Medulla oblongata (tissue), 1 donor: ENCODE measurements at regions not wholly inside any gene's neighbourhood (a gene's known extent, or its start where the extent isn't known, plus 50 kb on each side); places are given as distances from the start of the nearest gene placed in this dataset.
"Not testable (repeated sequence)": the region's sequence is repeated elsewhere in the genome, so short reads cannot be mapped to it uniquely, and the experiment has no call there.

Experiments used
- DNase-seq: peaks from one replicate; pipeline ENCODE4 v3.0.0-alpha.2; 2015; ENCODE audit errors: extremely low spot score

DNA sequence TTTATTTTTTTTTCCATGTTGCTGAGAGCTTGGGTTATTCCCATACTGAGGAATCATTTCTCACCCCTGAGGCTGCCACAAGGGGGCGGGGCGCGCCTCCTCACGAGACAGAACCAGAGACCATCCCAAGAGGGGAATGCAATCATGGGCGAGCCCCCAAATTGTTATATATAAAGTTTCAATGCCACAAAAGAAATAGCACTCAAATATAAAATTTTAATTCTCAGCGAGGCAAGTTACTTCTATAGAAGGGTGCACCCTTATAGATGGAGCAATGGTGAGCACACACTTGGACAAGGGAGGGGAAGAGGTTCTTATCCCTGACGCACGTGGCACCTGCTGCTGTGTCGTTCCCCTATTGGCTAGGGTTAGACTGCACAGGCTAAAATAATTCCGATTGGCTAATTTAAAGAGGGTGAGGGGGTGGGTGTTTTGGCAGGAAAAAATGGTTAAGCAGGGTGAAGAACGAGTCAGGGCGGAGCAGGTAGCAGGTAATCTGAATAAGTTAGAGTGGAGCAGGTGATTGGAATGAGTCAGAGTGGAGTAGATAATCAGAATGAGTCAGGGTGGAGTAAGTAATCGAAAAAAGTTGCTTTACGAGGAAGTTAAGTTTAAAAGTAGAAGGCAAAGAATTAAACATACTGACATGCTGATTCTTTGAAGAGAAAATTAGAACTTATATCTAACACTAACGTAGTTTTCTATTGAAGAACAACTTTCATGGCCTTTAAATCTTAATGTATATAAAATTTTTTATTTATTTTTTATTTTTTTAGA is 177.5 kb downstream of the MTCL1 start:
- no peak for DNase-seq

DNA sequence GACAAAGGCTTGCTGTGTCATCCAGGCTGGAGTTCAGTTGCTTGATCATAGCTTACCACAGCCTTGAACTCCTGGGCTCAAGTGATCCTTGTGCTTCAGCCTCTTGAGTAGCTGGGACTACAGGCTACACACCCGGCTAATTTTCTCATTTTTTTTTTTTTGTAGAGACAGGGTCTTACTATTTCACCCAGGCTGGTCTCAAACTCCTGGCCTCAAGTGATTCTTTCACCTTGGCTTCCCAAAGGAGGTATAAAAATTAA is 178.0 kb downstream of the MTCL1 start:
- DNase-seq = no peak

DNA sequence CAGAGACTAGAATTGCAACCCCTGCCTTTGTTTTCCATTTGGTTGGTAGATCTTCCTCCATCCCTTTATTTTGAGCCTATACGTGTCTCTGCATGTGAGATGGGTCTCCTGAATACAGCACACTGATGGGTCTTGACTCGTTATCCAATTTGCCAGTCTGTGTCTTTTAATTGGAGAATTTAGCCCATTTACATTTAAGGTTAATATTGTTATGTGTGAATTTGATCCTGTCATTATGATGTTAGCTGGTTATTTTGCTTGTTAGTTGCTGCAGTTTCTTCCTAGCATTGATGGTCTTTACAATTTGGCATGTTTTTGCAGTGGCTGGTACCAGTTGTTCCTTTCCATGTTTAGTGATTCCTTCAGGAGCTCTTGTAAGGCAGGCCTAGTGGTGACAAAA is 182.5 kb downstream of the MTCL1 start:
- DNase-seq = not testable (repeated sequence)

DNA sequence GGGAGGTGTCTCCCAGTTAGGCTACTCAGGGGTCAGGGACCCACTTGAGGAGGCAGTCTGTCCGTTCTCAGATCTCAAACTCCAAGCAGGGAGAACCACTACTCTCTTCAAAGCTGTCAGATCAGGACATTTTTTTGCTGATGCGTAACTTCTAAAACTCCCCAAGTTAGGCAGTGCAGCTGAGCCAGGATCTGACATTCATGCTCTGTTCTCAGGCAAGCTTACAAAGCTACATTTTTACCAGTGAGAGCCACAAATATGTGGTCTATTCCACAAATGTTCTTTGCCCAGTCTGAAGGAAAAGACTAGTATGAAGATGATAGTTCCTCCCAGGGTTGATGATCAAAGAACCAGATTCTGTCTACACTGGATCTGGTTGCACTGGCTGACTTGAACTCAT is 184.1 kb downstream of the MTCL1 start:
- no peak for DNase-seq

DNA sequence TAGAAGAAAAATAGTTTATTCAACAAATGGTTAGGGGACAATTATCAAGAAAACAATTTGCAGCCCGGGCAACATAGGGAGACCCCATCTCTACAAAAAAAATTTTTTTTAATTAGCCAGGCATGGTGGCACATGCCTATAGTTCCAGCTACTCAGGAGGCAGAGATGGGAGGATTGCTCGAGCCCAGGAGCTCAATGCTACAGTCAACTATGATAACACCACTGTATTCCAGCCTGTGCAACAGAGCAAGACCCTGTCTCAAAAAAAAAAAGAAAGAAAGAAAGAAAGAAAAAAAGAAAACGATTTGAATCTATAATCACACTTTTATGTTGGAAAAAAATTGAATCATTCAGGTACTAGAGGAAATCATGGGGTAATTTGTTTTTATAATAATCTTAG is 185.1 kb downstream of the MTCL1 start:
- DNase-seq = not testable (repeated sequence)

DNA sequence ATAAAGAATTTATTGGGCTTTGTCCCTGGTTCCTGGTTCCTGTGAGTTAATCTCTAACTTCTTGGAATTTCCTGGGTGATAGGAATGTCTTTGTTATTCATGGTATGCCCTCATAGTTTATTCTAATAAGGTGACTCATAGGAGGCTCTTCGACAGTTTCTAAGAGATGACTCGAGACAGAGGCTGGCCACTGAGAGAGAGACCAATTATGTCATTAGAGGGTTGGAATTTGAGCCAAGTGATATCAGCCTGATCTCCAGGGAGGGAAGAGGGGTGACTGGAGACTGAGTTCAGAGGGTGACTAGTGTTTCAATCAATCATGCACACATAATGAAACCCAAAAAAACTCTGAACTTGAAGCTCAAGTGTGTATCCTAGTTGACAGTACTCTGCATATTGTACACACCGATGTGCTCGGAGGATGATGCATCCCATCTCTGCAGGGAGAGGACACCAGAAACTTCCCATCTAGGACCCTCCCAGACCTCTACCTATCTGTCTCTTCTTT is 185.7 kb downstream of the MTCL1 start:
- no peak for DNase-seq

DNA sequence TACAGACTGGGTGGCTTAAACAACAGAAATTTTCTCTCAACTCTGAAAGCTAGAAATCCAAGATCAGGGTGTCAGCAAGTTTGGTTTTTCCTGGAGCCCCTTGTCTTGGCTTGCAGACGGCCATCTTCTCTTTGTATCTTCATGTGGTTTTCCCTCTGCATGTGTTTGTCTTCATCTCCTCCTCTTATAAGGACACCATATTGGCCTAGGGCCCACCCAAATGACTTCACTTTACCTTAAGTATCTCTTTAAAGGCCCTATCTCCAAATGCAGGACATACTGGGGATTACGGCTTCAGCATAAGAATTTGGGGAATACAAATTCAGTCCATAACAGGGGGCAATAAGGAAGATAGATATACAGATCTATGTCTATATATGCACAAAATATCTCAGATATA is 187.9 kb downstream of the MTCL1 start:
- no peak for DNase-seq

DNA sequence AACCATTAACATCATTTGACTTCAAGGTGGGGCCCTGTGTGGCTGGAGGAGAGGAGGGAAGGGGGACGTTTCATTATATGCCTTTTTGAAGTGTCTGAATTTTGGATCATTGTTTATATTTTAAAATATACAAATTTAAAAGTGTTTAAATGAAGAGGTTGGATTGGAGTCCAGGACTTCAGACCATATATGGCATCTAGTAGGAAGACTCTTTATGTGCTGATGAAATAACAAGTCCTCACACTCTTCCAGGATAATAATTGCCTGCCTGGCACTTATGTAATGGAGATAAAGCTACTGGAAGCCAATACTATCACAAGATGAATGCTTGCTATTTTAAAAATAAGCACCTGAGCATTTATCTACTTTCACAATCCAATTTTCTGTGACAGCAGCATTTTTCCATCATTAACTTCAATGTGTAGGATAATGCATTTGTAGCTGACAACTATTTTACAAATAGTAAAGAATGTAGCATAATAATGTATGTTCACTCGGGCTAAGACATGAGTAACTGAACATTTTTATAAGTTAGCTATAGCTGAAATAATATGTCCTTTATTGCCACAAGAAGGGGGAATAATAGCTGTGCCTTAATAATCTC is 188.4 kb downstream of the MTCL1 start:
- no peak for DNase-seq

DNA sequence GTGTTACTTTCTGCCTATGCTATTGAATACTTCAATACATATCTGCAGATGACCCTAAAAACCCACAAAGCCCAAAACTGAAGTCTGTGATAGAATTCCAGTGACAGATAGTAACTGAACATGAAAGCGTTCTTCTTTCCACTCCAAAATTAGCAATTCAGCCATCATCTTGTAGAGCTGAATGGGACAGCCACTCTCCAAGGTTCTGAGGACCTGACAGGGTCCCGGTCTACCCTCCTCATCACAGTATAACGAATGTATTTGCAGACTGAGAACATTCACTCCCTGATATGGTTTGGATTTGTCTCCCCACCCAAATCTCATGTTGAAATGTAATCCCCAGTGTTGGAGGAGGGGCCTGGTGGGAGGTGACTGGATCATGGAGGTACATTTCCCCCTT is 189.5 kb downstream of the MTCL1 start:
- no peak for DNase-seq

DNA sequence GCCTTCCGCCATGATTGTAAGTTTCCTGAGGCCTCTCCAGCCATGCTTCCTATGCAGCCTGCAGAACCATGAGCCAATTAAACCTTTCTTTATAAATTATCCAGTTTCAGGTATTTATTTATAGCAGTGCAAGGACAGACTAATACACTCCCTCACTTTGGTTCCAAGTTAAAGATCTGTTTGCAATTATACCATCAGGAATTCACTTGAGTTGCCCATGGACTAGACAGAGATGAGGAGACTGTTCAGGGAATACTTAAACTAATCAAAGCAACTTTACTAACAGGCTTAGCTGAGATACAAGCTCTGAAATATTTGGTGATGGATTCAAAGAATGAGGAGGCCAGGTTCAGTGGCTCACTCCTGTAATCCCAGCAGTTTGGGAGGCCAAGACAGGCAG is 190.0 kb downstream of the MTCL1 start:
- DNase-seq = no peak

DNA sequence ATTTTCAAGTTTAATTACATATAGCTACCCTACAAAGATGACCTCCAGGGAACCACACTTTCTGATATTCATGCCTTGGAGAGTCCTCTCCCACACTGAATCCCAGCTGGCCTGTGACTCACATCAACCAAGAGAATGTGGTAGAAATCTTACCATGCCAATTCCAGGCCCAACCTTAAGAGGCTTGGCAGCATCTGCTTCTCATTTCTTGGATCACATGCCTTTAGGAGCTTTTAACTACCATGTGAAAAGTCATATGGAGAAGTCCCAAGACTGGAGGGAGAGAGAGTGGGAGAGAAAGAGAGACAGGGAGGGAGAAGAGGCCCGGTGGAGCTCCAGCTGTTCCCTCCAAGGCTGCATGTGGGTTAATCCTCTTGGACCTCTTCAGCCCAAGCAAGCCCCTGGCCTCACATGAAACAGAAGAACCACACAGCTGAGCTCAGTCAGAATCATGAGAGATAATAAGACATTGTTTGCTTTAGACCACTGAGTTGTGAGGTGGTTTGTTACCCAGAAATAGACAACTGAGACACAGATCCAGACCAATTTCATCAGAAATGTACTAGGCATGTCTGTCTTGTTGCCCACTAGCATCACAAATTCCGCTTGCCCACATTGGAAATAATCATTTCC is 190.7 kb downstream of the MTCL1 start:
- DNase-seq = no peak

DNA sequence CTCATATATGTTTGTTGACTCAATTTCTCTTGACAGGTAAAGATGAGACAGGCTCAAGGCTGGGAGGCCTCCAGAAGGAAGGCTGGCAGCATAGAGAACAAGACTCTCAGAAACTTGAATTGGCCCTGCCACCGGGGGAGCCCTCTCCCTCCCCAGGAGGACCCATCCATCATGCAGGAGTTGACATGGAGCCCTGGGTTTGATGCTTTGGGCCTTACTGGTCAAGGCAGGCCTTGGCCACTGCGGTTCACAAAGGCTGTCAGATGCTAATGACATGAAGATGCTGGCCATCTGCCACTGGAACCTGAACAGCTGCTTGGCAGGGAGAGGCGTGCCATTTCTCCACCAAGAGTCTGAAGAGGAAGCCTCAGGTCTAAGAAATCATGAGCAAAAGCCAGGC is 193.6 kb downstream of the MTCL1 start:
- DNase-seq = no peak

DNA sequence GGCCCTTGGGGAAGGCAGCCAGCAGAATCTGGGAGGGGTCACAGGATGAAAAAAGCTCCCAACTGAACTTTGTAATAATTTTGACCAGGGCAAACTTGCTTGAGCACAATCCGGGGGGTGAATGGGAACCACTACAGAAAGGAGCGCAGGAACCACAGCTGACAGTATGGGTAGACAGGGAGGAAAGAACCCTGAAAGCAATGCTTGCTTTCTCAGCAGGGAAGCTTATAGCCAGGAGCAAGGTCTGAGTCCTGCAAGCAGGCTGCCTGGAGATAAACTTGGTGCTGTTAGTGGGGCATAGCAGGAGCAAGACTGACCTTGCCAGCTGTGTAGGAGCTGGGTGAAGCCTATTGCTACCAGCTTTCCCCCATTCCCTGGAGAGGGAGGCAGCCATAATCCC is 195.2 kb downstream of the MTCL1 start:
- no peak for DNase-seq

DNA sequence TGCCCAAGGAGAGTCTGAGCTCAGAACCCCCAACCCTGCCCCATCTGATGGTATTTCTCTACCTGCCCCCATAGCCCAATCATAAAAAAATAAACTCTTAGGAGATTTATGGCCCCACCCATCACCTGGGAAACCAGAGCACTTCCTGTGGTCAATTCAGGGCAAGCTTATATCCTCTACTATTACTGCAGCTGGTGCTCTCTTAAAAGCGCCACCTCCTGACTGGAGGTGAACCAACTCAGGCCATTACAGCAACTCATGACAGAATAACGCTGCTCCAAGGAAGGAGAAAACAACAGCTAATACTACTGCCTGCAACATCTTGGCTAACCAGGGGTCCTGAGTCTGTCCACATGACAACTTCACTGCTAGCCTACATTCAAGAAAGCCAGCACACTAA is 195.7 kb downstream of the MTCL1 start:
- DNase-seq = no peak

DNA sequence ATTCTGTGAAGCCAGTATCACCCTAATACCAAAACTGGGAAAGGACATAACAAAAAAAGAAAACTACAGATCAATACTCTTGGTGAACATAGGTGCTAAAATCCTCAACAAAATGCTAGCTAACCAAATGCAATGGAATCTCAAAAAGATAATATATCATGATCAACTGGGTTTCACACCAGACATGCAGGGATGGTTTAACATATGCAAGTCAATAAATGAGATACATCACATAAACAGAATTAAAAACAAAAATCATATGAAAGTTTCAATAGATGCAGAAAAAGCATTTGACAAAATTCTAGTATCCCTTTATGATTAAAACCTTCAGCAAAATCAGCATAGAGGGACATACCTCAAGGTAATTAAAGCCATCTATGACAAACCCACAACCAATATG is 198.2 kb upstream of the NDUFV2 start:
- no peak for DNase-seq

DNA sequence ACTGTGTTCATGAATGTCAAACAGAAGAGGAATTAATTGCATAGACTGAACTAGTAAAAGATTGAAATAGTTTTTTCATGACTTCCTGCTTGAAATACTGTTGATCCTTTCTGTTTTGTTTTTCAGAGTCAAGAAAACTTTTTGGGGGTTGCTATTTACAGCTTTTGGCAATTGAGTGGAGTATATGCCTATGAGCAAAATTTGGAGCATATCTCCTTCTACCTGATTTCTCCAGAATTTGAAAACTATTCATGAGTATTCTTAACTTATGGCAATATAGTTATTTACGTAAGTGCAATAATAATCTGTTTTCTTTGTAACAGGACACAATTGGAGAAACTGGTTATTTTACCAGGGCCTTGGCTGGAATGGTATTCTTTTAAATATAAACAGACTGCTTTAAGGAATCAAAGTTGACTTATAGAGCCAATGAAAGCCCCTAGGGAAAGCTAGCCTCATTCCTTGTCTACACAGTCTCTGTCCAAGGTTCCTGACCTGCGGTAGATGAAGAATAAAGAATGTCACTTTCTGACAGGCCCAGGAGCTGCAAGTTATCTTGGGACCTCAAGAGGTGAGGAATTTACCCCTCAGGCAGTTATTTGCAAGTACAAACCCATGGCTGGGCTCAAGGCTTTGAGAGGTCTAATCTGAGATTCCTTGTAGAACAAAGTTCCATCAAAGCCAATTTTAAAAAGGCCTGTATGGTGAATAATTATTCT is 193.5 kb upstream of the NDUFV2 start:
- no peak for DNase-seq

DNA sequence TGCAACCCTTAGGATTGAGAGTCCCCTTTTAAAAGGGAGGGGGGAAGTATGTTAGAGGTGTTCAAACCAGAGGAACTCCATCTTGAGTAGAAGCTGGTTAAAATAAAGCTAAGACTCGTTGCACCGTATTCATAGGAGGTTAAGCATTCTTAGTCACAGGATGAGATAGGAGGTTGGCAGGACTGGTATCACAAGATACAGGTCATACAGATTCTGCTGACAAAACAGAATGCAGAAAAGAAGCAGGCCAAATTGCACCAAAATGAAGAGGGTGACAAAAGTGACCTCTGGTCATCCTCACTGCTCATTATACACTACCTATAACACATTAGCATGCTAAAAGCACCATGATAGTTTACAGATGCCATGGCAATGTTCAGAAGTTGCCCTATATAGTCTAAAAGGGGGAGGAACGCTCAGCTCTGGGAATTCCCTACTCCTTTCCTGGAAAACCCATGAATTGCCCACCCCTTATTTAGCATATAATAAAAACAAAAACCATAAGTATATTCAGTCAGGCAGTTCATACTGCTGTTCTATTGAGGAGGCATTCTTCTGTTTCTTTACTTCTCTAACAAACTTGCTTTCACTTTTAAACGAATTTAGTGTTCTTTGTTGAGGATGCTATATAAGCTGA is 192.2 kb upstream of the NDUFV2 start:
- no peak for DNase-seq

DNA sequence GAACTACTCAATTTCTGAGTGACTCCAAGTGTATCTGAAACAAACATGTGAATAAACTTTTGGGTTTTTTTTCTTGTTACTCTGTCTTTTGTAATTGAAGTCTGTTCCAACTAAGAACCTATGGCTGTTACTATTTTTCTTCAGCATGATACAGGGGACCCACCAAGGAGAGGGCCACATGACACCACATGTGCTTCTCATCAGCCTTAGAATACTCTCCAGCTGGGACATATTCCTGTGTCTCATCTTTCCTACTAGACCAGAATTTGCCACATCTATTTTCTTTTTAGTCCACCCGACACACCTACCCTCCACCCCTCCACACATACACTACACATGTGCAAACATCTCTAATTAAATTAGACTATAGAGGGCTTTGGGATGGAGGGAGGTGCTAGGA is 191.7 kb upstream of the NDUFV2 start:
- no peak for DNase-seq

DNA sequence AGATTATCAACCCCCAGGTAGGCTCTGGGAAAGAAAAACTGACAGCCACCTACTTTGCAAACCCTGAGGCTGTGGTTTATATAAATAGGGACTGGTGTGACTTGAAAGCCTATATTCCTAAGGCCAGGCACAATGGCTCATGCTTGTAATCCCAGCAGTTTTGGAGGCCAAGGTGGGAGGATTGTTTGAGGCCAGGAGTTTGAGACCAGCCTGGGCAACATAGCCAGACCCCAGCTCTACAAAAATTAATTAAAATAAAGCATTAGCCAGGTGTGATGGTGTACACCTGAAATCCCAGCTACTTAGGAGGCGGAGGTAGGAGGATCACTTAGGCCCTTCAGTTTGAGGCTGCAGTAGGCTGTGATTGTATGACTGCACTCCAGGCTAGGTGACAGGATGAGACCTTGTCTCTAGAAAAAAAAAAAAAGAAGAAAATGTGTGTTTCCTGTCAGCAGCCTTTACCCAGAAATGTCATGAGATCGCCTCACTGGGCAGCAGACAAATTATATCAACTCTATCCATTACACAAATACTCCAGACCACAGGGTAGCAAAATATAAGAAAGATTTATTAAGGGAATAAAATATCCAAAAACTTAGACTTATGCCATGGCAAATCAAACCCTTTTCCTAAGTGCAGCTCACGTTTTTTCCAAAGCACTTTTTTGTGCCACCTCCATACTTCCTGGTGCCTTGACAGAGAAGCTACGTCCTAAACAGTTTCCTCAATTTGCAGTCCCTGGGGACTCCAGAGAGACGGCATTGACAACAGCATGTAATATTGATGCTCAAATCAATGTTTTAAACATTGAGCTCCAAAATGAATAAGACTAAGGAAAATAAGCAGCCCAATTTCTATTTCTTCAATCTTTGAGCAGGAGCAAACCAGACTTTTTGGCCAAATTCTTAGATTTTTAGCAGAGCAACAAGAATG is 190.8 kb upstream of the NDUFV2 start:
- no peak for DNase-seq

DNA sequence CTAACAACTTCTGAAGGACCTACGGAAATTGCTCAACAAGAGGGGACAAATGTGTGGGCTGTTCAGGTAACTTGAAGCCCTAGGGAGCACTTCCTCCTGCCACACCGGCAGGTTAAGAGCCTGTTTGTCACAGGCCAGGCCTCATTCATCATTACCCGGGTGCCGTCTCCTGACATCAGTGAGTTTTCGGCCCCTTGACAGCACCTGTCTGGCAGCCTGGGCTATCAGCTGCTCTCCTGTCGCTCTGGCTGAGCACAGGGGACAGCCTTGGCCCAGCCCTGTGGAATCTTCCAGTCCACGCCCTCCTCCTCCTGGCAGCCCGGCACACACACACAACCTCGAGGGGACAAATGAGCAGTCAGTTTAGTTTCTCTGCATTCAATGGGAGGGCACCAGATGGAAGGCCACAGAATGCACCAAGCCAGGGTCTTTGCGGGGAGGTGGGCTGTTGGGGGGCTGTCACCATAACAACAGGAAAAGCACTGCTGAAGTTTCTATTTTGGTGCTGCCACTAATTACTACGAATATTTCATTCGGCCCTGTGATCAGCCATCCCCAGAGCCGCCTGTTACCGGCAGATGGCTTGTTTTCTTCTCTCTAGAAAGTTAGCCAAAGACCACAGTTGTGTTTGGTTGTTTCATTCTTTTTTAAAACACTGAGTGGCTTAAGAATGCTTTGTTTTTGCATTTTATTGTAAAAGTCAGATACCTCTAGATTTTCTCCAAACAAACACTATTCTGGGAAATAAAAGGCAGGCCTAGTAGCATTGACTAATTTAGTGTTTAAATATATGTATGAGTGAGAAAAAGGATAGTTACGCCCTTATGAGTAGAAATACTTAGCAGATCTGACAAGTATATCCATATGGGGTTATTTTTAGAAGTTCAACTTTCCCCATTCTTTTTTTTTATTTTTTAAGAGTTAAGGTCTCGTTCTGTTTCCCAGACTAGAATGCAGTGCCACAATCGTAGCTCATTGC is 189.9 kb upstream of the NDUFV2 start:
- DNase-seq = no peak
